ENCODE measurements at regions not wholly inside any gene's neighbourhood (a gene's known extent, or its start where the extent isn't known, plus 50 kb on each side); places are given as distances from the start of the nearest gene placed in this dataset.
"Not testable (repeated sequence)": the region's sequence is repeated elsewhere in the genome, so short reads cannot be mapped to it uniquely, and the experiment has no call there.

DNA sequence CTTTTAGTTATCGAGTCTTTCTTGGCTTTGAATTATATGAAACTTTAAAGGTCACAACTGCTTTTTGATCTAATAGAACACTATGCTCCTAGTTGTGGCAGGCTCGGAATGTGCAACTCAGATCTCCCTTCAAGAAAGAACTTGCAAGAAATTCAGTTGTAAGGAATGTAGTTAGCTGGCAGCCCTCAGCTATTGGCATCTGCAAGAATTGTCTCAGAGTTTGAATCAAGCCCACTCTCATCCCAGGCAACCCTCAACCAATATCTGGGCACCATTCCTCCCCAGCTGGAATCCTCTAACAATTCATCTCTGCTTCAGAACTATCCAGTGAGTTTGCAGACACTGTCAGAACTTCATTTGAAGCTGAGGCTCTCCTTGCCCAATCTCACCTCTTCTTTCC, 447.2 kb downstream of the KIF2B start:
- Histone ChIP-seq H3K9ac (ENCODE audit: low read depth, low read length) (no peak overlapping the region), H3K36me3 (ENCODE audit: insufficient read depth, low read length) (no peaks in the 10 kb centered on the region; the same call in 1 of the 2 replicates), H3K9me3 (ENCODE audit: control insufficient read depth, insufficient read depth, low read length) (peaks cover 7% of the 10 kb centered on the region), H3K4me1 (ENCODE audit: insufficient read depth, low read length) (peaks cover 11% of the 10 kb centered on the region; the same call in 1 of the 2 replicates)

DNA sequence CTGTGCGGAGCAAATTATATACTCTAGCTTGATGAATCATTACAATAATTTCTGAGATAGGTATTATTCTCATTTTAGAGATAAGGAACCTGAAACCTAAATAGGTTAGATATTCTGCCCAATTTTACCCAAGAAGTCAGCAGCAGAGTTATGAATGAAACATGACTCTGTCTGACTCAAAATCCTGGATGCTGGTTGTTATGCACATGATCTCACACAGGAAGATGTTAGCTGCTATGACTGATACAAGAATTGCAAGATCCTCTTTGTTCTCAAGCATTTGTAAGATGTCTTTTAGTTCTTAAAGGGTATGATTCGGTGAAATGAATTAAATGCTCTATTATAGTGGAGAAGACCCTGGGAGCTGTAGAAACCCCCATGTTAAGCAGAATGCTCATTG, 447.8 kb downstream of the KIF2B start:
- Histone ChIP-seq H3K9ac (ENCODE audit: low read depth, low read length) (no peak overlapping the region), H3K36me3 (ENCODE audit: insufficient read depth, low read length) (no peaks in the 10 kb centered on the region; the same call in 1 of the 2 replicates), H3K4me1 (ENCODE audit: insufficient read depth, low read length) (peaks cover 11% of the 10 kb centered on the region; the same call in 1 of the 2 replicates), H3K9me3 (ENCODE audit: control insufficient read depth, insufficient read depth, low read length) (peaks cover 7% of the 10 kb centered on the region)

DNA sequence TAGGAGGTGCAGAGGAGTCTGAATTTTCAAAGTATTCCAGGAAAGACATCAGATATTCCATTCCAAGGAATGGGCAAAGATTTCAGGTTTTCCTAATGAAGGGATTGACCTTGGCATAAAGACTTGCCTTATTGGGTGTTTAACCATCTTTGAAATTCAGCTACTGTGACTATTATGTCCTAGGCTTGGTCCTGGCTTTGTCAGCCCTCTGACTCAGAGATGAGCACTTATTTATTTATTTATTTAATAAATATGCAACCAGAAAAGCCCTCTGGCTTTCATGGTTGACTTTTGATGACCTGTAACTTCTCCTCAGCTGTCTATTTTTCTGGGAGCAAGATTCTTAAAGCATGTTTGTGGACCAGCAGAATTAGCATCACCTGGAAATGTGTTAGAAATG, 455.1 kb downstream of the KIF2B start:
- Histone ChIP-seq H3K36me3 (ENCODE audit: insufficient read depth, low read length) (no peaks in the 10 kb centered on the region), H3K4me1 (ENCODE audit: insufficient read depth, low read length) (peaks cover 8% of the 10 kb centered on the region; the same call in 1 of the 2 replicates), H3K9me3 (ENCODE audit: control insufficient read depth, insufficient read depth, low read length) (no peaks in the 10 kb centered on the region), H3K9ac (ENCODE audit: low read depth, low read length) (no peak overlapping the region)

DNA sequence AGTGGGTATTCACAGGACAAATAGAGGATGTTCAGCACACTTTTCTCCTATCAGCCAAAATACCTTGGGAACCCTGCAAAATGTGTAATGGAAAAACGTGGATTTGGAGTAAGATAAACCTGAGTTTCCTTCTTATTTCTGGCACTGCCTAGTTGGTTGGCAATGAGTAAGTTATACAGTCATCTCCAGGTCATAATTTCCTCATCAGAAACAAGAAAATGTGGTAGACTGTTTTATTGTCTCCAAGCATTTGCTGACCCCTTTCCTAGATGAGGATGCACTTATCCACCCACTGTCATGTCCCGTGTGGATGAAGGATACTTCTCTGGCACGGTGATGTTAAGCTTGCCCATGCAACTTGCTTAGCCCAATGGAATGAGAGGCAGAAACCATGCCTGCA, 458.0 kb downstream of the KIF2B start:
- Histone ChIP-seq H3K9me3 (ENCODE audit: control insufficient read depth, insufficient read depth, low read length) (0 out of 2 replicates have a peak, but pooled peaks cover 4% of the 10 kb centered on the region), H3K9ac (ENCODE audit: low read depth, low read length) (no peak overlapping the region), H3K36me3 (ENCODE audit: insufficient read depth, low read length) (no peaks in the 10 kb centered on the region), H3K4me1 (ENCODE audit: insufficient read depth, low read length) (no peaks in the 10 kb centered on the region)

DNA sequence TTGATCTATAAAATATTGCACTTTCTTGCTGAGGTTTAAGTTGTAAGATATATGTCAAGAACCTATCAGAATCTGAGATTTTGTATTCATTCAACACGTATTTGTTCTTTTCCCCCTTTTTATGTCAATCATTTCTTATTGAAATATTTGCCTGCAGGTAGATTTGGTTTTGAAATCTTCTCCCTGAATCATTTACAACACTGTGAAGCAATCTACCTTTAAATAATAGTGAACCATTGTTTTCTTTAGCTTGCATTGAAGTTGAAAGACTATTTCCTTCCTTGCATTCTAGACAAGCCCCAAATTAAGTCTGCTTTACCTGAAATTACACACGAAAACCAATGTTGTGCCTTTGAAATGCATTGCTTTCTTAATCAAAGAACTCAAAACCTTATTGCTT, 460.2 kb downstream of the KIF2B start:
- Histone ChIP-seq H3K9ac (ENCODE audit: low read depth, low read length) (no peak overlapping the region), H3K36me3 (ENCODE audit: insufficient read depth, low read length) (no peaks in the 10 kb centered on the region), H3K4me1 (ENCODE audit: insufficient read depth, low read length) (no peaks in the 10 kb centered on the region), H3K9me3 (ENCODE audit: control insufficient read depth, insufficient read depth, low read length) (peaks cover 9% of the 10 kb centered on the region; the same call in 1 of the 2 replicates)

DNA sequence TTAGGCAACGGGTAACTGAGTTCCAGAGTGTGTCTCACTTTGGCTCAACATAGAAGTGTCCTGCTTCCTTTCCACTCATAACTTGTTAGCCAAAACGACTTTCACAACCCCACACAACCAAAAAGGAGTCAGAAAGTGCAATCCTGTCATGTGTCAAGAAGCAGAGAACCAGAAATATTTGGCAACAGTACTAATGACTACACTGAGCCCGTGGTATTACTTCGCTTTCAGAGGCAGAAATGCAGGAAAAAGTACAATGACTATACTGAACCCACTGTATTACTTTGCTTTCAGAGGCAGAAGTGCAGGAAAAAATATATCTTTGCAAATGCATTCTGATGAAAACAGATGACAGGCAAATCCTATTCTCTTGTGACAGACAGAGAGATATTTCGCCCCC, 484.6 kb downstream of the KIF2B start:
- H3K36me3 ChIP-seq (ENCODE audit: insufficient read depth, low read length), result no peaks in the 10 kb centered on the region
- no peak overlapping the region for H3K9ac ChIP-seq (ENCODE audit: low read depth, low read length)
- no peaks in the 10 kb centered on the region for H3K9me3 ChIP-seq (ENCODE audit: control insufficient read depth, insufficient read depth, low read length)
- no peaks in the 10 kb centered on the region for H3K4me1 ChIP-seq (ENCODE audit: insufficient read depth, low read length)

DNA sequence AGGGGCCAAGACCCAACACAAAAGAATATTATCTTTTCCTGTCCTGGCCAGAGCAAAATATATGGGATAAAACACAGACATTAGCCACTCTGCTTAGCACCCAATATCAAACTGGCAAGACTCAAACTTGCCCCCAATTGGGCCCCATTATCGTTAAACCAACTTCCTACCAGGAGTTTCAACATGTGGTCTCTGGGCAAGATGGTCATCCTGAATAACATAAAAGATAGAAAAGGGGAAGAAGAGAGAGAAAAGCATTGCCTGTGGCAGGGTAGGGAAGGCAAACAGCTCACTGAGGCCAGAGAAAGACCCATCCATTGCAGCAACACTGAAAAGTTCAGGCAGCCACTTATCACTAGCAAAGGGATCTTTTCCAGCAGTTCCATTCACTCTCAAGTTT, 502.1 kb downstream of the KIF2B start:
- H3K9me3 ChIP-seq (ENCODE audit: control insufficient read depth, insufficient read depth, low read length), result 0 out of 2 replicates have a peak, but pooled peaks cover 4% of the 10 kb centered on the region
- H3K9ac ChIP-seq (ENCODE audit: low read depth, low read length), result no peak overlapping the region
- no peaks in the 10 kb centered on the region; the same call in 1 of the 2 replicates for H3K36me3 ChIP-seq (ENCODE audit: insufficient read depth, low read length)
- no peaks in the 10 kb centered on the region for H3K4me1 ChIP-seq (ENCODE audit: insufficient read depth, low read length)

DNA sequence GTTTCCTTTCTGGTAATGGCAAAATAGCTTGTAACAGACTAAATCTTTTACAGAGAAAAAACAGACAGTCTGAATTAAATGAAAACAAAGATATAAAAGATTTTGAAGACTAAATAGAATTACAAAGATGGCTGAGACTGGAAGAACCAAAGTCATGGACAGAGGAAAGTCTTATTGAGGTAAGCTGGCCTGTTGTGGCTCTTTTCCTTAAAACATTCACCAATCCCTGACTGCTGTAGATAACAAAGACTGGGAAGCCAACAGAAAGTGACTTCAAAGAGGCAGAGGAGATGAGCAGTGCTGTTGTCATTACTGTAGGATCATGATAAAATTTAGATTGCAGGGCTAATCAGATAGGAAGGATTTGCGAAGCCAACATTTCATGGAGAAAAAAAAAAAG, 517.0 kb downstream of the KIF2B start:
- Histone ChIP-seq H3K9me3 (ENCODE audit: control insufficient read depth, insufficient read depth, low read length) (no peaks in the 10 kb centered on the region), H3K9ac (ENCODE audit: low read depth, low read length) (no peak overlapping the region), H3K36me3 (ENCODE audit: insufficient read depth, low read length) (no peaks in the 10 kb centered on the region), H3K4me1 (ENCODE audit: insufficient read depth, low read length) (no peaks in the 10 kb centered on the region; the same call in 1 of the 2 replicates)

DNA sequence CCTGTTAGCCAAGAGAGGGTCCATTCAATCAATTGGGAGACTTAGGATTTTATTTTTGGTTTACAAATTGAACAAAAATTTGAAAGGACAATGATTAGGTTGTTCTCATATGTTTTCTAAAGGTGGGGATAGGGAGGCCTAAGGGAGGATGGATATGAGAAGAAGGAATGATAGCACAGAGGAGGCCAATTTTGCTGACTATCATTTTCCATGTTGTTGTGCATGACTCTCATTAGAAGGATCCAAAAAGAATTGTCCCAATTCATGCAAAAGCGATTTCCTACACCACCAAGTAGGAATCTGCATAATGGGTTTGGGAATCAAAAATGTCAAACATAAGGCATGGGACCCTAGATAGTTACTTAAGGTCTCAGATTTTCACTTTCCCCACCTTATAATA, 524.8 kb downstream of the KIF2B start:
- H3K9ac ChIP-seq (ENCODE audit: low read depth, low read length), result no peak overlapping the region
- H3K9me3 ChIP-seq (ENCODE audit: control insufficient read depth, insufficient read depth, low read length), result 0 out of 2 replicates have a peak, but pooled peaks cover 5% of the 10 kb centered on the region
- no peaks in the 10 kb centered on the region for H3K36me3 ChIP-seq (ENCODE audit: insufficient read depth, low read length)
- H3K4me1 ChIP-seq (ENCODE audit: insufficient read depth, low read length), result peaks cover 17% of the 10 kb centered on the region; the same call in 1 of the 2 replicates

DNA sequence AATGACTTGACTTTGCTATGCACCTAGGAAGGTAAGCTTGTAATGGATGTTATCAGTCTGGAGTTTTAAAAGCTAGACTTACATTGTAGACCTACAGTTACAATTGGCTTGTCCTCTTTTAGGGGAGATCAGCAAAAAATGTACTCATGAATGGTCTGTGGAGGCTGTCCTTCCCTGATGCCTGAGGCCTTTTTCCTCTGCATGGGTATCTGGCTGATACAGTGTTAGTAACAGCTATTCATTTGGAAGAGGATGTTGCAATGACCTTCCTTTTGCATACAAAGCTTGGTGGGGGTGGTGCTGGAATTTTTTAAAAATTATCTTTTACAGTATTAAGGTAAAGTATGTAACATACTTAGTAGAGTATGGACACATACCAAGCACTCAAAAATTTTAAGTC, 525.5 kb downstream of the KIF2B start:
- Histone ChIP-seq H3K36me3 (ENCODE audit: insufficient read depth, low read length) (no peaks in the 10 kb centered on the region), H3K4me1 (ENCODE audit: insufficient read depth, low read length) (peaks cover 17% of the 10 kb centered on the region; the same call in 1 of the 2 replicates), H3K9ac (ENCODE audit: low read depth, low read length) (no peak overlapping the region), H3K9me3 (ENCODE audit: control insufficient read depth, insufficient read depth, low read length) (0 out of 2 replicates have a peak, but pooled peaks cover 5% of the 10 kb centered on the region)

DNA sequence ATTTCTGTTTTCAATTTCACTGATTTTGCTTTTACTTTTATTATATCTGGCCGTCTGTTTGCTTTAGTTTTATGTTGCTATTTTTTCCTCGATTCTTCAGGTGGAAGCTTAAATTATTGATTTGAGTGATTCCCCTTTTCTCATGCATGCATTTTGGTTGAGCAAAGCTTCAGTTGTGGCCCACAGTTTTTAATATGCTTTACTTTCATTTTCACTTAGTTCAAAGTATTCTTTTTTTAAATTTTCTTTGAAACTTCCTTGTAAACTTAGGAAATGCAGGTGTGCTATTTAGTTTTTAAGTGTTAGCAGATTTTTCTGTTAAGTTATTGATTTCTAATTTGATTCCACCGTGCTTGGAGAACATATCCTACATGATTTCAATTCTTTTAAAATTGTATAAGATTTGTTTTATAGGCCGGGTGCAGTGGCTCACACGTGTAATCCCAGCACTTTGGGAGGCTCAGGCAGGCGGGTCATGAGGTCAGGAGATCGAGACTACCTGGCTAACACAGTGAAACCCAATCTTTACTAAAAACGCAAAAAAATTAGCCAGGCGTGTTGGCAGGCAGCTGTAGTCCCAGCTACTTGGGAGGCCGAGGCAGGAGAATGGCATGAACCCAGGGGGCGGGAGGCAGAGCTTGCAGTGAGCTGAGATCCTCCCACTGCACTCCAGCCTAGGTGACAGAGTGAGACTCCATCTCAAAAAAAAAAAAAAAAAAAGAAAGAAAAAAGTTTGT, 531.2 kb downstream of the KIF2B start:
- Histone ChIP-seq H3K4me1 (ENCODE audit: insufficient read depth, low read length) (no peaks in the 10 kb centered on the region), H3K9me3 (ENCODE audit: control insufficient read depth, insufficient read depth, low read length) (peaks cover 6% of the 10 kb centered on the region; the same call in 1 of the 2 replicates), H3K9ac (ENCODE audit: low read depth, low read length) (no peak overlapping the region), H3K36me3 (ENCODE audit: insufficient read depth, low read length) (peaks cover under 1% of the 10 kb centered on the region; the same call in 1 of the 2 replicates)

DNA sequence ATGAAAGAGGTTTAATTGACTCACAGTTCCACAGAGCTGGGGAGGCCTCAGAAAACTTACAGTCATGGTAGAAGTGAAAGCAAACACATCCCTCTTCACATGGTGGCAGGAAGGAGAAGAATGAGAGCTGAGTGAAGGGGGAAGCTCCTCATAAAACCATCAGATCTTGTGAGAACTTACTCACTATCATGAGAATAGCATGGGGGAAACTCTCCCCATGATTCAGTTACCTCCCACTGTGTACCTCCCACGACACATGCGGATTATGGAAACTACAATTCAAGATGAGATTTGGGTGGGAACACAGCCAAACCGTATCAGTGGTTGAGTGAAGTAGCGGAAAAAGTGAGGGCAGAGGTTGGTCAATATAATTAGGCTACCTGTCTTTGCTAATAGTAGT, 538.3 kb downstream of the KIF2B start:
- H3K9me3 ChIP-seq (ENCODE audit: control insufficient read depth, insufficient read depth, low read length); H3K9ac ChIP-seq (ENCODE audit: low read depth, low read length); H3K36me3 ChIP-seq (ENCODE audit: insufficient read depth, low read length): not testable (repeated sequence)
- peaks cover 16% of the 10 kb centered on the region; the same call in 1 of the 2 replicates for H3K4me1 ChIP-seq (ENCODE audit: insufficient read depth, low read length)

DNA sequence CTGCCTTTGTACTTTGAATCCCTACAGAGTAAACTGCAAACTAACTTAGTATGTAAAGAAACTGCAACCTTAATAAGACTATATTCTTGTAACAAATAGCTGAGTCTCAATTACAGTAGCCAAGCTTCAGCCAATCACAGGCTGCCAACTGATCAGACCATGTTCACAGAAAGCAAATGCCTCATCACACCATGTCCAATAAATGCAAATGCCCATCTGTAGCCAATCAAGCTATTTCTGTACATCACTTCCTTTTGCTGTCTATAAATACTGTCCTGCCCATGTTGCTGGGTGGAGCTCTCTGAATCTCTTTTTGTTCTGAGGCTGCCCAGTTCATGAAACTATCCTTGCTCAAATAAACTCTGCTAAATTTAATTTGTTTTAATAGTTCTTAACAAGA, 531.7 kb upstream of the TOM1L1 start:
- Histone ChIP-seq H3K9ac (ENCODE audit: low read depth, low read length) (no peak overlapping the region), H3K4me1 (ENCODE audit: insufficient read depth, low read length) (peaks cover 11% of the 10 kb centered on the region), H3K9me3 (ENCODE audit: control insufficient read depth, insufficient read depth, low read length) (peaks cover 3% of the 10 kb centered on the region), H3K36me3 (ENCODE audit: insufficient read depth, low read length) (no peaks in the 10 kb centered on the region)

DNA sequence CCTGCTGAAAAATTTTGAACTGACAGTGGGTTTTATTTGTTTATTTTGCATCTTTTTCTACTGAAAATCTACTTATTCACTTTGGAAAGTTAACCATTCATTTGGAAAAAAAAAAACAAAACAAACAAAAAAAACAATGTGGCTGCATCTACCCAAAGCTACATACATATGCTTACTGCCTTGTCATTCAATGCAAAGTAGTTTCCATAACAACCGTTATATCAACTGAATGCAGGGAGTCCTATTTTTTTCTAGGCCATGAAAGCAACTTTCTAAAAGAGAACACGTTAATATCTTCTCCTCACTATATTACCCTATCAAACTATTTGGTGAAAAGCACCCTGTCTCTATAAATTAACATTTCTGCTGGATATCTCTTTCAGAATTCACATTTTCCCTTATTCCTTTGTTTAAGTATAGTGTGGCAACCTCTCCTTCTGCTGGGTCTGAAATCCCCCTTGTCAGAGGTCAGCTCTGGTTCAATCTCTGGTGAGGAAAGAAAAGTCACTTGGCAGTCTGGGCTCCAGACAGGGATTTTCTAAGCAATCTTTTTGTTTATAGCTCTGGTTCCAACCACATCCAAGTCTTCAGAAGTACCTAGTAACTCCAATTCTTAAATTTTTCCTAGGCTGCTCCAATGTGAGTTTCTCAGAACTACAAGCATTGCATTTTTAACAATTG, 528.4 kb upstream of the TOM1L1 start:
- Histone ChIP-seq H3K9ac (ENCODE audit: low read depth, low read length) (no peak overlapping the region; the same call in 1 of the 2 replicates), H3K9me3 (ENCODE audit: control insufficient read depth, insufficient read depth, low read length) (peaks cover 3% of the 10 kb centered on the region)

DNA sequence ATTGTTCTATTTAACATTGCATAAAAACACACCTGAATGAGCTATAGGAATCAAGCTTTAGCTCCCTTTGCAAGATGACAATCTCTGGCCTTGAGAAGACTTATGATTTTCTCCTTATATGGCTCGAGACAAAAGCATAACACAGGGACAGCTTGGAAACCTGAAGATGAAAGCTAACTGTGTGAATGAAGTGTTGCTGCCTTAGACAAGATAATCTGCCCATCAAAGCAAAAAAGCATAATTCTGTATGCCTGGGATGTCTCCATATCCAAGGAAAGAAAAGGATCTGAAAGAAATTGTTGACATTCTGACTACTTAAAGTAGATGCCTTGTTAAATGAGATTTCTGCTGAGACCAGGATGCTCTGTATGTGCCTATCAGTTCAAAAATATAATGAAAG, 526.7 kb upstream of the TOM1L1 start:
- H3K4me1 ChIP-seq (ENCODE audit: insufficient read depth, low read length), result peaks cover 11% of the 10 kb centered on the region
- H3K36me3 ChIP-seq (ENCODE audit: insufficient read depth, low read length), result no peaks in the 10 kb centered on the region
- peaks cover 3% of the 10 kb centered on the region for H3K9me3 ChIP-seq (ENCODE audit: control insufficient read depth, insufficient read depth, low read length)
- no peak overlapping the region for H3K9ac ChIP-seq (ENCODE audit: low read depth, low read length)

More for the DNA sequence above, 528.4 kb upstream of the TOM1L1 start:
- peaks cover 11% of the 10 kb centered on the region for H3K4me1 ChIP-seq (ENCODE audit: insufficient read depth, low read length)
- H3K36me3 ChIP-seq (ENCODE audit: insufficient read depth, low read length), result no peaks in the 10 kb centered on the region
